GM18861 (cell line): ENCODE measurements at regions not wholly inside any gene's neighbourhood (a gene's known extent, or its start where the extent isn't known, plus 50 kb on each side); places are given as distances from the start of the nearest gene placed in this dataset.

Source experiments
- ATAC-seq: cut with Tn5 transposase; IDR thresholded peaks from one replicate; pipeline ENCODE4 v1.9.1; 2021; ENCODE audit not compliant: unreplicated experiment

DNA sequence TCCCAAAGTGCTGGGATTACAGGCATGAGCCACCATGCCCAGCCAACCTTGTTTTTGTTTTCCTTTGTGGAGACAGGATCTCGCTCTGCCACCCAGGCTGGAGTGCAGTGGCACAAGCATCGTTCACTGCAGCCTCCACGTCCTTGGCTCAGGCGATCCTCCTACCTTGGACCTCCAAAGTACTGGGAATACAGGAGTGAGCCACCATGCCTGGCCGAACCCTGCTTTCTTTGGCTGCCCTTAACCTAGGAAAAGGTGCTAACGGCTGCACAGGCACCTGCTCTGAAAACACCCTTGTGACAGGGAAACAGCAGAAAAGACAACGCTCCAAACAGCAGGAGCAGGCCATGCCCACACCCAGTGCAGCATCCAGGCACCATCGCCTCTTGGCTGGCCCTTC is 71.9 kb downstream of the OAT start:
- ATAC-seq: no peak

DNA sequence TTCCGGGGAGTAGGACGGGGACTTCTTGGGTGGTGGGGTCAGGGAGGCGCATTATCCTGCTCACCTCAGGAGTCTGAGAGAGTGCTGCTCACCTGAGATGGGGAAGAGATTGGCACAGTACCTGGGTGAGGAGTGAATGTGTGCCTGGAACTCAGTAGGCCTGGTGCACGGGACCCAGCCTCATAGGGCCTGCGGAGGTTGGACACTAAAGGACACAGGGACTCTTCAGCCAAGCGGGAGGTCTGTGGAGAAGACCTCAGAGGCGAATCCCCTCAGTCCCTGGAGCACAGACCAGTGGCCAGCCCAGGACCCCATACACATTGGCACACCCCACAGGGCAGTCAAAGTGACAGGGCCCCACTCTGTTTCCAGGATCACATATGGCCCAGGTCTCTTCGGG is 73.2 kb downstream of the OAT start:
- ATAC-seq: no peak

DNA sequence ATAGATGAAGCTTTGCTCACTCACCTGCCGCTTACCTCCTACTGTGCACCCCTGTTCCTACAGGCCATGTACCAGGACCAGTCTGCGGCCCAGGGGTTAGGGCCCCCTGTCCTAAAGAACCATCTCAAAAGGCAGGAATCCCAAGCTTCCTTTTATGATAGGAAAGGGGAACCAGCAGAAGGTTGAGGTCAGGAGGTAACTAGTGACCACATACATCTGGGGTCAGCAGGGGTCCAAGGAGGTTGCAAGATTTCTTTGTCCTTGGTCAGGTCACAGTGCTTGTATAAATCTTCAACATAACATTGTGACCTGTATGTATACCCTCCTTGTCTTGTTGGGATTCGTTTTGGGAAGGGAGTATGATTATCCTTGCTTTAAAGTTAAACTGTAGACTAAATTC is 73.8 kb downstream of the OAT start:
- no peak for ATAC-seq

DNA sequence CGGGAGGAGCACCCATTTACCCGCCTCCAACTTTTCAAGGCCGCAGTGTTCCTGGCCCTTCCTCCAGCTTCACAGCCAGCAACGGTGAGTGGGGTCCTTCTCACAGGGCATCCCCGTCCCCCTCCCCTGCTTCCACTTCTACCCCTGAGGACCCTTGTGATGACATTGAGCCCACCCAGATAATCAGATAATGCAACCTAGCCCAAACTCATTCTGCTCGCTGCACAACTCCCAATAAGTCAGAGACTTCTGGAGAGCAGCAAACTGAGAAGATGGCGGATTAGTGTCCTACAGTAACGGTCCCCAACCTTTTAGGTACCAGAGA is 74.5 kb downstream of the OAT start:
- no peak for ATAC-seq

DNA sequence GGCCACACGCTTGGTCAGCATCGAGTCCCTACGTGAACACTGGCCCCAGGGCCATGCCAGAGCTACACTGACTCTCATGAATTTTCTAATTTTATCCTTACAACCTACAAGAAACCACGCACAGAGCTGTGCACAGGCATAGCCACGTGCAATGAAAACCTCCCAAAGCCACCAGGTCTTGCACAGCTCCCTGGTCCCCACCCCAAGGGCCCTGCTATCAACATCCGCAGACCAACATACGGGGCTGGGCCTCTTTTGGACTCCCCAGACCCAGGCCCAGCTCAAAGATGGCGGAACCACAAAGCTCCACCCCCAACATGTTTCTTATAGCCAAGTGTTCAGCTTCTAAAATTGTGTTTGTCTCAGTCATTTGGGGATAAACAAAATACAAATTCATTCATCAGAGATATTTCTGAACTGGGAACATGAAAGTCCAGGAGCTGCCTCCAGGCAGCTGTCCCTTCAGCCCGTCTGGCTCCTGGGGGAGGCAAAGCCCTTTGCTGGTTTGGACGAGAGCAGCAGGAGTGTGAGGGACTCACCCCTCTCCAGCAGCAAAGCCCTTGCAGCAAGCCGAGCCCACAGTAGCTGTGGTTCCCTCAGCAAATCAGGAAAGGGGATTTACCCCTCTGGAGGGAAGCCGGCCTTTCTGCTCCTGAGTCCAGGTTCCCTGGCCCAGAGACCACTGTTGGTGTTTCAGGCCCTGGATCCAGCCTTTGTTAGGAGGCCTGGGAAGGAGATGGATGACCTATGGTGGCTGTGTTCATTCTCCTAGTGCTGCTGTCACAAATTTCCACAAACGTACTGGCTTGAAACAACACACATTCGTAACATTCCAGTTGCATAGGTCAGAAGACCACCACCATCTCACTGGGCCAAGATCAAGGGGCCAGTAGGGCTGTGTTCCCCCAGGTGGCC is 75.1 kb downstream of the OAT start:
- no peak for ATAC-seq

DNA sequence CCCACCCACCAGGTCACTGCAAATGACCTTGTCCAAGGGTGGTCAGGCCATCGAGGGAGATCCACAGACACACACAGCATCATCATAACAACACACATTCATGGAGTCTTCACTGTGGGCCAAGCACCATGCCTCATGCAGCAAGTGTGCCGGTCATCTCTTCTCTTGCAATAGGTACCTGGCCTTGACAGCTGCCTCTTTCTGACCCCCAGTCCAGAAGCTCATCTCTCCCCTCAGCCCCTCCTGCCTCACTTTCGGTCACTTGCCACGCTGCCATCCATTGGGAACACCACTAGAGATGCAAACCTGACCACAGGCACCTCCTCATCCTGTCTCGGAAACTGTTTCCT is 75.9 kb downstream of the OAT start:
- ATAC-seq: no peak

DNA sequence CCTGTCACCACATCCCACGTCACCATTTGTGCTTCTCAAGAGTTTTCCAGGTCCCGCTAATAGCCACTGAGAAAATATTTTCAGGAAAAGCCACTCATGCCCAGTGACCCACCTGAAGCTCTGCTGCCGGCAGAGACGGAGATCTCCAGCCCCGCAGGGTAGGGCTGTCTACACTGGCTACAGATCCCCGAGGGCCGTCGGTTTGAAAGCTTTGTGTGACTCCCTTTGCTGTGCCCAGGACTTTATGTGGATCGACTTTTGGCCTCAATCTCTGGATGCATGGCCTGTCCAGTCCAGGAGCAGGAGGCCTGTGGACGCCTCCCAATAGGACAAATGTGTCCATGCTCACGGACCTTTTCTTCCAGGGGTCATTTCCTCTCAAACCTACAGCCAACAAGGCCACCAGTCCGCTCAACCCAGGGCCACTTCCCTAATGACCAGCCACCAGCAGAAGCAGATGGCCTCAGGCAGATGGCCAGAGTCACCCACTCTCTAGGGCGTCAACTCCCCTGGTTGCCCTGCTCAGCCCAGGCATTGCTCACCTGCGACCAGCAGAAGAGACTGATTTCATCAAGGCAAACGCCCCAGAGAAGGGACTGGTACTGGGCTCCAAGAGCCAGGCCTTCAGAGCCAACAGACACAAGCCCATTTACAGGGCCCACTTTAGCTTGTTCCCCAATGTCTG is 76.4 kb downstream of the OAT start:
- ATAC-seq: no peak

DNA sequence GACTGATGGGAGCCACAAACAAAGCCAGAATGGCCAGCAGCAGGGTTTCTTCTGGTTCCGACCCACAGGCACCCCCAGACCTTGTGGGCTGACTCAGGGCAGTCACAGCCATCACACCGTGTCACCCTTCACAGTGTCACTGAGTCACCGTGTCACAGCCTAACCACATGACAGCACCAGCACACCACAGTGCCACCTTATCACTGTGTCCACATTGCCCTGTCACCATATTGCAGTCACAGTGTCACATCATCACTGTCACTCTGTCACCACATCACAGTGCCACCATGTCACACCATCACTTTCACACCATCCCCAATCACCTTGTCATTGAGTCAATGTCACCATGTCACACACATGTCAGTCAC is 77.0 kb downstream of the OAT start:
- no peak for ATAC-seq

DNA sequence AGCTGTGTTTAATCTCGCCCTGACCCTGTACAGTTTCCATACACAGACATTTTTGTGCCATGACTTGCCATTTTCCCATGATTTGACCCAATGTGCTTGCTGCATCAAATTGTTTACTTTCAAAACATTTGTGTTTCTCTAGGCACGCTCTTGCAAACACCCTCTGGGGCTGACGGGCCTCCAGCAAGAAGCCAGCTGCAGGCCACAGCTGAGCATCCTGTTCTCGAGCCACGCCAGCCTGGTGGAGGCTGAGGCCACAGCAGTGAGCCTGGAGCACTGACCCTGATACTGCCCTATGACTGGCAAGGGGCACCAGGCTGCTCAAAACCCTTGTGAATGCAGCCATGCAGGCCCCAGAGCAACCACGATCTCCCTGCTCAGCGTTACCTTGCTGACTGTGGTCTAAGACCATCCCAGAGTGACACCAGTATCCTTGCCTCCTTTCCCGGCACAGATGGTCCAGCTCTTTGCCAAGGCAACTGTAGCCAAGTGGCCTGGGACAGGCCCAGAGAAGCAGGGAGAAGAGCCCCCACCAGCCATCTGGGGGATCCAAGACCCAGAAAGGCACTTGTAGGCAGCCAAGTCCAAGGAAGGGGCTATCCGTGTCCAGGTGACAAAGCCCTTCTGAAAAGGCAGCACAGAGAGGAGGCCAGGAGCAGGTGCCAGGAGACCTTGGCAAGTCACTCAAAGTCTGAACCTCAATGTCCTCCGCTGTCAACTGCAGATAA is 78.5 kb downstream of the OAT start:
- no peak for ATAC-seq

DNA sequence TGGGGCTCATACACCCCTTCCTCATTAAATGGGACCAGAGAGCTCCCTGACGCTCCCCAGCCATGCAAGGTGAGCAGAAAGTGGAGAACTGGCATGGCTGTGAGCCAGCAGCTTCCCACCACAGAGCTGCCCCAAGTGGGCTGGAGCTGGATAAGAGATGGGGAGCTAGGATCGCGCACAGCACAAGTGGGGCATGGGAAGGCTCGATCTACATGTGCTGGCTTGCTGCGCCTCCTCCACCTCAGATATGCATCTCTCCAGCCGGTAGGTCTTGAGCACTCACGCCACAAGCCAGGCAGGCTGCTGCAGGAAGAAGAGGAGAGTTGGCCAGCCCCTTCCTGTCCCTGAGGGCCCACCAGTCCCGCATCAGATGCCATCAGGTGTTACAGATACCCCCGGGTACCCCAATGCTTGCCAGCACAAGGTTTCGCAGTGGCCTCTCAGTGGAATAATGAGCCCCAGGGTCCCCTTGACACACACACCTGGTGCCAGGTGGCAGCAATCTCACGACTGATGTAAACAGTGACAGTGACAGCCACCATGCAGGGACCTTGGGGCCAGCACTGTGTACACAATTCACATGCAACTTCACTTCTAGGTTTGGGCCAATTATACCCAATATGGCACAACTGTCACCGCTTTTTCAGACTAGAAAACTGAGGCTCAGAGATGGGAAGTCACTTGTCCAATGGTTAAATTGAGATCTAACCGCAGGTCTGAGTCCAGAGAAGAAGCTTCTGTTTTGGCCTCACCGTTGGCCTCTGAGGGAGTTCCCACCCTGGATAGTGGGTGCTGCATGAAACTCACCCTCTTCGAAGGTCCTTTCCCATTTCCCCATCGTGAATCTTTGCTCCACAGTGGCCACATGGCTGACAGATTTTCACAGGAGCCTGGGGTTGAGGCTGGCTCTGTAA is 79.3 kb downstream of the OAT start:
- ATAC-seq: no peak

DNA sequence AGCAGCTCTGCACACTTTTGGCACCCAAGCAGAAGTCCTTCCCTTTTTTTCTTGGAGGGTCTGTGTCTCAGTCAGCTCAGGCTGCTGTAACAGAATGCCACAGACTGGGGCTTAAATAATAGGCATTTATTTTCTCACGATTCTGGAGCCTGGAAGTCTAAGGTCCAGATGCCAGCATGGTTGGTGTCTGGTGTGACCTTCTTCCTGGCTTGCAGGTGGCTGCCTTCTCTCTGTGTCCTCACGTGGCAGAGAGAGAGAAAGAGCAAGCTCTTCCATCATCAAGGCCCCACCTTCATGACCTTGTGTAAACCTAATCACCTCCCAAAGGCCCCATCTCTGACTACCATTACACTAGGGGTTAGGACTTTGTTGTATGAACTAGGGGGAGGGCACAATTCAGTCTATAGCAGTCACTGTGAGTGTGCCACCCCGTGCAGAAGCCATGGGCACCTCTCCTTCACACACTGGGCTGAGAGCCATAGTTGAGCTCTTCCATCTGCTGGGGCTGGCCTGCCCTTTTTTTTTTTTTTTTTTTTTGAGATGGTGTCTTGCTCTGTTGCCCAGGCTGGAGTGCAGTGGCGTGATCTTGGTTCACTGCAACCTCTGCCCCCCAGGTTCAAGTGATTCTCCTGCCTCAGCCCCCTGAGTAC is 80.3 kb downstream of the OAT start:
- no peak for ATAC-seq

DNA sequence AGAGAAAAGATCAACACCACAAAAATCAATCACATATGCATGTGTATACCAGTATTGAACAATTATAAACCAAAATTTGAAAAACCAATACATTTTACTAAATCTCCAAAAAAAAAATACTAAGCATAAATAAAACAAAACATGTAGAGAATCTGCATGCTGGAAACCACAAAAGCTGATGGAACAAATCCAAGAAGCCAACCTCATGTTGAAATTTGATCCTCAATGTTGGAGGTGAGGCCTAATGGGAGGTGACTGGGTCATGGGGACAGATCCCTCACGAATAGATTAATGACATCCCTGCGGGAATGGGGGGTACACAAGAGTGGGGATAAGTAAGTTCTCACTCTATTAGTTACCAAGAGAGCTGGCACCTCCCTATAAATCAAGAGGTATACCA is 82.5 kb downstream of the OAT start:
- no peak for ATAC-seq

DNA sequence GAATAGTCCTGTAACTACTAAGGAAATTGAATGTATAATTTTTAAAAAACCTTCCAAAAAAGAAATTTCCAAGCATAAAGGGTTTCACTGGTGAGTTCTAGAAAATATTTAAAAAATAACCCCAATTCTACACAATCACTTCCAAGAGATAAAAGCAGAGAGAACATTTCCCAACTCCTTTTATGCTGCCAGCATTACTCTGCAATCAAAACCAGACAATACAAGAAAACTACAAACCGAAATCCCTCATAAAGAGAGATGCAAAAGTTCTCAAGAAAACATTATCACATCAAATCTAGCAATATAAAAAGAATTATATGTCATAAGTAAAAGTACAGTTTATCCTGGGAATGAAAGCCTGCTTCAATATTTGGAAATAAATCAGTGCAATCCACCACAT is 84.8 kb downstream of the OAT start:
- ATAC-seq: no peak

DNA sequence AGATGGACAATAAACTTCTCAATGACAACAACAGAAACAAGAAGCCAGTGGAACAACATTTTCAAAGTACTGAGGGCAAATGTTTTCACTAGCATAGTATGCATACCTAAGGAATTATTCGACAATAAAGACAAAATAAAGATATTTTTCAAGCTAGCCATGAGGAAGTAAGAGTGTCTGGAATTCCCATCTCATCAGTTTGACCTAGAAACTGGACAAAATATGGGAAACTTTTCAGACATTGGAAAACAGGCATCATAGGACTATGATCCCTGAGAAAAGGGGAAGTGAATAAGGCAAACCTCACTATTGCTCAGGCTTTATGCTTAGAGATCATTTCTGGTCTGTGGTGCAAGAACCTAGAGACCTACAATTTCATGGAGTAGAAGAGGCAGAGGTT is 86.3 kb downstream of the OAT start:
- no peak for ATAC-seq

DNA sequence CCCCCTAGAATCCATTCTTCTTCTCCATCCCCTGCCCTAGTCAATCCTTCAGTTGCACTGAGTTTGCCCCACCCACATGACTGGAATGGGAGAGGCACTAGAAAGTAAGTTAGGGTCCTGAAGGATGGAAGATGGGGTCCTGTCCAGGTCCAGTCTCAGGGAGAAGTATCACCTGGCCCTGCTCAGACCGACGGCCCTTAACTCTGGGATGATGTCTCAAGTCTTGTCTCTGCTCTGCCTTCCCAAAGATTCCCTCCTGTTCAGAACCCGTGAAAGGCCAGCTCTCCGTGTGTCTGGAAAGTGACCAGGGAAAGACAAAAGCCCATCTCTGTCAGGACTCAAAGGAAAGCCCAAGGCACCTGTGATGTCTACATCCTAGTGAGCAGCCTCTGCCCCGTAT is 88.8 kb downstream of the OAT start:
- no peak for ATAC-seq

DNA sequence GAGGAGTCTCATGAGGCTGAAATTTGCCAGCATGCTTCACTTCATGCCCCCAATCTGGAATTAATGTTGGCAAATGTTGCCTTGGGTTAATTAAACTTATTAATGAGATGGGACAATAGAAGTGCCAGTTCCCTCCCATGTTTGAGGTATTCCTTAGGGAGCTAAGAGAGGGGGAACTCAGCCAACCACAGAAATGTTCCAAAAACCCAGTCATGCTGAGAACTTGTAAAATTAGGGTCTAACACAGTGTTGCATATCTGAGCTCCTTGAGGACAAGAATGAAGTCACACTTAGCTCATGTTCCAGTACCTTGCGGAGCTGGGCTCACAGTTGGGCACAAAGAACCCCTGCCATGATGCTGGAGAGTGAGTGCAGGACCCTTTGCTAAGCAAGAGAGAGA is 89.4 kb downstream of the OAT start:
- no peak for ATAC-seq

DNA sequence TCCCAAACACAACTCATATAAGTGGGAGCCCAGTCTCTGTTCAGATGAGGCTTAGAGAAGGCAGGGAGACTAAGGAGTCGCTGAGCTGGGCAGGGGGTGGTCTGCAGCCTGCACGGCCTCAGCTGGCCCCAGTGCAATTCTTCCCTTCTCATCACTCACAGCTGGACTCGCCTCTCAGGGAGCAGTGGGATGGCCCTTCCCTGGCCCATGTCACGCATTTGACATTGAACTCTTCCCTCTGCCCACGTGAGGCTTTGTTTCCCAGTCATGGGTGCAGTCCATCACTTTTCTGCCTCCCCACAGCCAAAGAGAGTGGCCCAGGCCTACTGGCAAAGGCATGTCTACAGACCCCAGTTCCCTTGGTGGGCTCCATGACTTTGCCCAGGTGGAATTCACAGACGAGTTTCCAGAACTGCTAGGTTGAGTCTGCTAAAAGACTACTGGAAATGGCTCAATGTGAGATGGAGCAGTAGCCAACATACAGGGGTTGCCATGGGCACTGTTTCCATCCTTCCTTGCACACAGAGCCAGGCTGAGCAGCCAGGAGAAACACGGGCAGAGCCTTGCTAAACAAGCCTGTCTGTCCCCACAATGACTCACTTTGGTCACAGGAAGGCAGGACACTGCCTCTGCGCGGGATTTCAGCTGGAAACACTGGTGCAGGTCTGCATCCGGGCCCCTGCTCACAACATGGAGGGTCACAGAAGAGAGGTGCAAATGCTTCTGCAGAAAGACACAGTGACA is 90.1 kb downstream of the OAT start:
- no peak for ATAC-seq

DNA sequence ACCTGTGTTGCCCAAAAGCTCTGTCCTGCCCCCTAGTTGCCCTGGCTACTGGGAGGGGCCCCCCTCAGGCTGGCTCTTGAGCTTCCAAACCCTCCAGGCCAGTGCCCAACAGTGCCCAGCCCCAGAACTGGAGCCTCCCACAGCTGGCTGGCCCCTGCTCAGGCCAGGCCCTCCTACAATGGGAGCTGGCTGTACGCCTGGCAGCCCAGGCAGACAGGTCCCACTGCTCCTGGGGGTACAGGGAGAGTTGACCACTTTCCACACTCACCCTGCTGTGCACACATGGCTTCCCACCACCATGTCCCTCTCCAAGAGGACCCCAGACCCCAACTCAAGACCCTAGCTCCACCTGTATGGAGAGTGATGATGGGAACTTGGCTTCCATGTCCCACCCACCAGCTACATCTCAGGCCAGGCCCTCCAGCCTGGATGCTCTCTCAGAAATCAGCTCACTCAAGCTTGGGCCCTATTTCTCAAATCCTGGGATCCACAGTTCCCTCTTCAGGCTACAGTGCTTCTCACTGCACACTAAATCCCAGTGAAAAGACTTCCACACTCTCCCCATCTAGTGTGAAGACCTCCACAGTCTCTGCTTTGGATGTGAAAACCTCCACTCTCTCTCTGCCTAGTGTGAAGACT is 92.6 kb downstream of the OAT start:
- no peak for ATAC-seq

DNA sequence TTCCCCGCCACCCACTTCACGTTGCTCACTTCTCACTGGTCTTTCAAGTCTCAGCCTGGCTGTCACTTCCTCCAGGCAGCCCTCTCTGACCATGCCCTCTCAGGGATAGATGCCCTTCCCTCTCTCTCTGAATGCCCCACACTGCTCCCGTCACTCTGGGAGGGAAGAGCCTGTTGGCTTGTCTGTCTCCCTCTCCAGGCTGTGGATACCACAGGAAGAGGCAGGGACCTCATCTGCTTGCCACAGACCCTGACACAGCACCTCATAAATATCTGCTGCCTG is 93.1 kb downstream of the OAT start:
- ATAC-seq: no peak
